Spinal cord (tissue), 9 donors: ENCODE measurements at regions not wholly inside any gene's neighbourhood (a gene's known extent, or its start where the extent isn't known, plus 50 kb on each side); places are given as distances from the start of the nearest gene placed in this dataset.

Experiments used
- DNase-seq, 6 donors: peaks; one replicate each; pipeline versions ENCODE4 v3.0.0 to v3.0.0-alpha.2; 2013 to 2015; ENCODE audit warnings: low spot score in 6 of 6, low read depth in 4 of 6
- H3K27ac ChIP-seq: one replicate; pipeline ENCODE4 v1.5.1; 2013; ENCODE audit warnings: low read depth, low read length, control low read depth
- H3K27me3 ChIP-seq: one replicate; pipeline ENCODE4 v1.6.1; 2013; ENCODE audit warnings: low read length; ENCODE audit not compliant: control insufficient read depth, insufficient read depth
- H3K36me3 ChIP-seq: one replicate; pipeline ENCODE4 v1.6.1; 2013; ENCODE audit warnings: low read length; ENCODE audit not compliant: control insufficient read depth, insufficient read depth
- H3K4me1 ChIP-seq: one replicate; pipeline ENCODE4 v1.6.1; 2013; ENCODE audit warnings: low read length; ENCODE audit not compliant: control insufficient read depth, insufficient read depth
- H3K4me3 ChIP-seq: one replicate; pipeline ENCODE4 v1.5.1; 2013; ENCODE audit warnings: low read depth, low read length, control low read depth
- H3K9me3 ChIP-seq: one replicate; pipeline ENCODE4 v1.6.1; 2013; ENCODE audit warnings: low read length; ENCODE audit not compliant: control insufficient read depth, insufficient read depth
- WGBS: methylation state at CpG from one replicate; pipeline ENCODE4 v1.1.5; 2013; ENCODE audit warnings: missing lambda C conversion rate; ENCODE audit not compliant: insufficient coverage; 5-methylcytosine and 5-hydroxymethylcytosine counted together
- donor health status: healthy.

DNA sequence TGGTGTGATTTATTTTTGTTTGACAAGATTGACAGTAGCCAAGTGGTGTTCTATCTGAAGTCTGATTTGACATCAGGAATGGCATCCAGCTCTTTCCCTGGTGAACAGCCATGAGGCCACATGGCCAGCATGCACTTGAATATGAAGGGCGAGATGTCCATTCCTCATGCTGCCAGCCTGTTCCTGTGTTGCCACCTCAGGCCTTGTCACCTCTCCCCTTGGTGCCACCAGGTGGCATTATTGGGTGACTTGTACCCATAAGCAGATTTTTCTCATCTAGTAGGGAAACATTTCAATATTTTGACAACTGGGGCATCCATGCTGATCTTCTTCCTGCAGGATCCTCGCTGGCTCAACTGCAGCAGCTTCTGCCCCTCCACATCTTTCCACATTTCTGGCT is 199.1 kb downstream of the ERMARD start:
- DNase-seq, result peak in 1 of 6 donors; percentile 33
- H3K36me3 ChIP-seq, result no peaks in the 10 kb centered on the region
- no peak overlapping the region for H3K4me3 ChIP-seq
- H3K9me3 ChIP-seq, result no peaks in the 10 kb centered on the region
- no peaks in the 10 kb centered on the region for H3K27me3 ChIP-seq
- 76% methylated on average over 2 of the region's 2 CpGs for WGBS
- H3K27ac ChIP-seq, result no peak overlapping the region
- no peaks in the 10 kb centered on the region for H3K4me1 ChIP-seq

- WGBS, result no CpG with 5 or more reads among the region's 6 CpGs
- H3K27me3 ChIP-seq, result no peaks in the 10 kb centered on the region
- DNase-seq, result no peak
Measured at GRCh38 chr6:169949511-169950097, 198.2 kb downstream of the ERMARD start.

GRCh38 chr6:169946971-169947370 is 195.5 kb downstream of the ERMARD start:
- Histone ChIP-seq H3K36me3 (no peaks in the 10 kb centered on the region), H3K27me3 (no peaks in the 10 kb centered on the region), H3K9me3 (peaks cover 5% of the 10 kb centered on the region), H3K4me3 (no peak overlapping the region), H3K4me1 (no peaks in the 10 kb centered on the region), H3K27ac (no peak overlapping the region)
- no CpG with 5 or more reads among the region's 1 CpG for WGBS
- DNase-seq, result no peak

More at GRCh38 chr6:169949511-169950097, 198.2 kb downstream of the ERMARD start:
- Histone ChIP-seq H3K27ac (no peak overlapping the region), H3K4me3 (no peak overlapping the region), H3K4me1 (no peaks in the 10 kb centered on the region), H3K36me3 (no peaks in the 10 kb centered on the region), H3K9me3 (no peaks in the 10 kb centered on the region)

- 80% methylated on average over 1 of the region's 3 CpGs for WGBS
- no peaks in the 10 kb centered on the region for H3K36me3 ChIP-seq
- no peak for DNase-seq
- H3K27me3 ChIP-seq, result no peaks in the 10 kb centered on the region
- H3K9me3 ChIP-seq, result peaks cover 5% of the 10 kb centered on the region
- H3K27ac ChIP-seq, result no peak overlapping the region
- peaks cover 7% of the 10 kb centered on the region for H3K4me1 ChIP-seq
- no peak overlapping the region for H3K4me3 ChIP-seq
Measured at GRCh38 chr6:169945117-169945516, 193.7 kb downstream of the ERMARD start.

GRCh38 chr6:169944415-169944814 is 193.0 kb downstream of the ERMARD start:
- DNase-seq, result no peak
- peaks cover 7% of the 10 kb centered on the region for H3K4me1 ChIP-seq
- H3K9me3 ChIP-seq, result peaks cover 5% of the 10 kb centered on the region
- H3K4me3 ChIP-seq, result no peak overlapping the region
- H3K36me3 ChIP-seq, result no peaks in the 10 kb centered on the region
- no peak overlapping the region for H3K27ac ChIP-seq
- no peaks in the 10 kb centered on the region for H3K27me3 ChIP-seq

GRCh38 chr6:169944061-169944337 is 192.6 kb downstream of the ERMARD start:
- peaks cover 7% of the 10 kb centered on the region for H3K4me1 ChIP-seq
- no peaks in the 10 kb centered on the region for H3K36me3 ChIP-seq
- H3K9me3 ChIP-seq, result peaks cover 5% of the 10 kb centered on the region
- no peaks in the 10 kb centered on the region for H3K27me3 ChIP-seq
- no peak for DNase-seq
- no peak overlapping the region for H3K27ac ChIP-seq
- H3K4me3 ChIP-seq, result no peak overlapping the region

GRCh38 chr6:169943241-169944060 is 192.0 kb downstream of the ERMARD start:
- 97% methylated on average over 4 of the region's 7 CpGs for WGBS
- H3K9me3 ChIP-seq, result peaks cover 5% of the 10 kb centered on the region
- DNase-seq, result no peak
- H3K4me3 ChIP-seq, result no peak overlapping the region
- no peaks in the 10 kb centered on the region for H3K27me3 ChIP-seq
- peaks cover 7% of the 10 kb centered on the region for H3K4me1 ChIP-seq
- no peaks in the 10 kb centered on the region for H3K36me3 ChIP-seq
- no peak overlapping the region for H3K27ac ChIP-seq

GRCh38 chr6:169942173-169942572 is 190.8 kb downstream of the ERMARD start:
- H3K36me3 ChIP-seq, result no peaks in the 10 kb centered on the region
- no peak for DNase-seq
- H3K4me1 ChIP-seq, result peaks cover 7% of the 10 kb centered on the region
- H3K4me3 ChIP-seq, result no peak overlapping the region
- H3K9me3 ChIP-seq, result peaks cover 5% of the 10 kb centered on the region
- no peak overlapping the region for H3K27ac ChIP-seq
- H3K27me3 ChIP-seq, result peaks cover 3% of the 10 kb centered on the region

- H3K36me3 ChIP-seq, result no peaks in the 10 kb centered on the region
- no peak overlapping the region for H3K27ac ChIP-seq
- H3K4me3 ChIP-seq, result no peak overlapping the region
- peak in 1 of 6 donors; percentile 9 for DNase-seq
- peaks cover 3% of the 10 kb centered on the region for H3K27me3 ChIP-seq
- peaks cover 5% of the 10 kb centered on the region for H3K9me3 ChIP-seq
- 34% methylated on average over 23 of the region's 26 CpGs for WGBS
- peaks cover 12% of the 10 kb centered on the region for H3K4me1 ChIP-seq
Measured at GRCh38 chr6:169940481-169941271, 189.3 kb downstream of the ERMARD start.
